Ovary (tissue), 3 donors: ENCODE measurements at regions not wholly inside any gene's neighbourhood (a gene's known extent, or its start where the extent isn't known, plus 50 kb on each side); places are given as distances from the start of the nearest gene placed in this dataset.

Experiments
- CTCF ChIP-seq, 3 donors: fragments of 450-650 bp in 2 of 3; fragments of 200-600 bp in 1 of 3; IDR thresholded peaks; one replicate each; pipeline versions ENCODE4 v1.5.1 to v1.8.0; 2016 to 2022; ENCODE audit warnings: antibody characterized with exemption in 3 of 3, mild to moderate bottlenecking in 1 of 3
- POLR2A ChIP-seq: fragments of 450-650 bp; IDR thresholded peaks from one replicate; pipeline ENCODE4 v1.6.1; 2017; ENCODE audit warnings: antibody characterized with exemption, mild to moderate bottlenecking, moderate library complexity
- donor health status: DM: no; HTN: no; CAD: no.

- TF ChIP-seq POLR2A (no peak), CTCF (IDR thresholded peaks at IDR 0.05) (no peak)
These were observed 281.2 kb upstream of the PARD3B start for GRCh38 chr2:204264085-204264553.
